Activated CD8-positive, alpha-beta memory T cell treated with anti-CD3 and anti-CD28 coated beads, Interleukin-2, amount 50 U/mL, for 24 hours (primary cell): ENCODE measurements at regions not wholly inside any gene's neighbourhood (a gene's known extent, or its start where the extent isn't known, plus 50 kb on each side); places are given as distances from the start of the nearest gene placed in this dataset.
"Not testable (repeated sequence)": the region's sequence is repeated elsewhere in the genome, so short reads cannot be mapped to it uniquely, and the experiment has no call there.

ENCODE experiments used
- DNase-seq: peaks from one replicate; pipeline ENCODE4 v3.0.0-alpha.2; 2020; ENCODE audit errors: extremely low read depth

DNA sequence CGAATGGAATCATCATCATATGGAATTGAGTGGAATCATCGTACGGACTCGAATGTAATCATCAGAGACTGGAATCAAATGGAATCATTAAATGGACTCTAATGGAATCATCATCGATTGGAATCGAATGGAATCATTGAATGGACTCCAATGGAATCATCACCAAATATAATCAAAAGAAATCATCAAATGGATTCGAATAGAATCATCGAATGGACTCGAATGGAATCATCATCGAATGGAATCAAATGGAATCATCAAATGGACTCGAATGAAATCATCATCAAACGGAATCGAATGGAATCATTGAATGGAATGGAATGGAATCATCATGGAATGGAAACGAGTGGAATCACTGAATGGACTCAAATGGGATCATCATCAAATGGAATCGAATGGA lies 233.5 kb downstream of the SHCBP1 start:
- peak; percentile 58 for DNase-seq

- DNase-seq, result not testable (repeated sequence)
These were observed 234.2 kb downstream of the SHCBP1 start for GRCh38 chr16:46386805-46387620.

DNA sequence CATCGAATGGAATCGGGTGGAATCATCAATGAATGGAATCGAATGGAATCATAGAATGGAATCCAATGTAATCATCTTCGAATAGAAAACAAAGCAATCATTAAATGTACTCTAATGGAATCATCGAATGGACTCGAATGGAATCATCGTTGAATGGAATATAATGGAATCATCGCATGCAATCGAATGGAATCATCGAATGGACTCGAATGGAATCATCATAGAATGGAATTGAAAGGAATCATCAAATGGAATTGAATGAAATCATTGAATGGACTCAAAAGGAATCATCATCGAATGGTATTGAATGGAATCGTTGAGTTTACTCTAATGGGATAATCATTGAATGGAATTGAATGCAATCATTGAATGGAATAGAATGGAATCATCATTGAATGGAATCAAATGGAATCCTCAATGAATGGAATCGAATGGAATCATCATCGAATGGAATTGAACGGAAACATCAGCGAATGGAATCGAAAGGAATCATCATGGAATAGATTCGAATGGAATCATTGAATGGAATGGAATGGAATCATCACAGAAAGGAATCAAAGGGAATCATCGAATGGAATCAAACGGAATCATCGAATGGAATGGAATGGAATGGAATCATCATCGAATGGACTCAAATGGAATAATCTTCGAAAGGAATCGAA lies 234.9 kb downstream of the SHCBP1 start:
- DNase-seq, result not testable (repeated sequence)

DNA sequence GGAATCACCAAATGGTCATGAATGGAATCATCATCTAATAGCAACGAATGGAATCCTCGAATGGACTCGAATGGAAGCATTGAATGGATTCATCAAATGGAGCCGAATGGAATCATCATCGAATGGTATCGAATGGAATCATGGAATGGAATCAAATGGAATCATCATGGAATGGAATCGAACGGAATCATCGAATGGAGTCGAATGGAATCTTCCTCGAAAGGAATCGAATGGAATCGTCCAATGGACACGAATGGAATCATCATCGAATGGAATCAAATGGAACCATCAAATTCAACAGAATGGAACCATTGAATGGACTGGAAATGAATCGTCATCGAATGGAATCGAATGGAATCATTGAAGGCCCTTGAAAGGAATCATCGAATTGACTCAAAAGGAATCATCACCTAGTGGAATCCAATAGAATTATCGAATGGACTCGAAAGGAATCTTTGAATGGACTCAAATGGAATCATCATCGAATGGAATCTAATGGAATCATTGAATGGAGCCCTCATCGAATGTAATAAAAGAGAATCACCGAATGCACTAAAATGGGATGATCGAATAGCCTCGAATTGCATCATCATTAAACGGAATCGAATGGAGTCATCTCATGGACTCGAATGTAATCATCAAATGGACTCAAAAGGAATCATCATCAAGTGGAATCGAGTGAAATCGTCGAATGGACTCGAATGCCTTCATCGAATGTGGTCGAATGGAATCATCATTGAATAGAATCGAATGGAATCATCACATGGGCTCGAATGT lies 236.7 kb downstream of the SHCBP1 start:
- not testable (repeated sequence) for DNase-seq

GRCh38 chr16:46383581-46383980 lies 237.6 kb downstream of the SHCBP1 start:
- DNase-seq, result not testable (repeated sequence)

DNA sequence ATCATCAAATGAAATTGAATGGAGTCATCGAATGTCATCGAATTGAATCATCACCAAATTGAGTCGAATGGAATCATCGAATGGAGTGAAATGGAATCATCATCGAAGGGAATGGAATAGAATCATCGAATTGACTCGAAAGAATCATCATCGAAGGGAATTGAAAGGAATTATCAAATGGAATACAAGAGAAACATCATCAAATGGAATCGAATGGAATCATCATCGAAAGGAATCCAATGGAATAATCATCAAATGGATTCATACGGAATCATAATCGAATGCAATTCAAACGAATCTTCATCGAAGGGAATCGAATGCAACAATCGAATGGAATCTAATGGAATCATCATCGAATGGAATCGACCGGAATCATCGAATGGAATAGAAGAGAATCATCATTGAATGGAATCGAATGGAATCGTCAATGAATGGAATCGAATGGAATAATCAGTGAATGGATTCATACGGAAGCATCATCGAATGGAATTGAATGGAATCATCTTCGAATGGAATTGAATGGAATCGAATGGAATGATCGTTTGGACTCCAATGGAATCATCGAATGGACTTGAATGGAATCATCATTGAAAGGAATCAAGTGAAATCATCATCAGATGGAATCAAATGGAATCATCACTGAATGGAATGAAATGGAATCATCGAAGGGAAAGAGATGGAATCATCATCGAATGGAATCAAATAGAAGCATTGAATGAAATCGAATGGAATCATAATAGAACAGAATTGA lies 238.2 kb downstream of the SHCBP1 start:
- not testable (repeated sequence) for DNase-seq

DNA sequence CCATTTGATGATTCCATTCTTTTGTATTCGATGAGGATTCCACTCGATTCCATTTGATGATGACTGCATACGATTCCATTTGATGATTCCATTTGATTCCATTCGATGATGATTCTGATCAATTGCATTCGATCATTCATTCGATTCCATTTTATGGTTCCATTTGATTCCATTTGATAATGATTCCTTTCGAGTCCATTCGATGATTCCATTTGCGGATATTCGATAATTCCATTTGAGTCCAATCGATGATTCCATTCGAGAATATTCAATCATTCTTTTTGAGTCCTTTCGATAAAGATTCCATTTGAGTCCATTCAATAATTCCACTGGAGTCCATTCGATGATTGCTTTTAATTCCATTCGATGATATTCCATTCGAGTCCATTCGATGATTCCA lies 239.1 kb downstream of the SHCBP1 start:
- DNase-seq, result not testable (repeated sequence)

DNA sequence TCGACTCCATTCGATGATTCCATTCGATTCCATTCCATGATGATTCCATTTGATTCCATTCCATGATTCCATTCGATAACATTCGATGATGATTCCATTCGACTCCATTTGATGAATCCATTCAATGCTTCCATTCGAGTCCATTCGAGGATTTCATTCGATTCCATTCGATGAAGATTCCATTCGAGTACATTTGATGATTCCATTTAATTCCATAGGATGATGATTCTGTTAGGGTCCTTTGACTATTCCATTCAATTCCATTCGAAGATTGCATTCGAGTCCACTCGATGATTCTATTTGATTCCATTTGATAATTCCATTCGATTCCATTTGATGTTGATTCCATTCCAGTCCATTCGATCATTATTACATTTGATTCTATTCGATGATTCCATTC lies 239.8 kb downstream of the SHCBP1 start:
- DNase-seq, result not testable (repeated sequence)
